GM04503 (cell line): ENCODE measurements at regions not wholly inside any gene's neighbourhood (a gene's known extent, or its start where the extent isn't known, plus 50 kb on each side); places are given as distances from the start of the nearest gene placed in this dataset.

Experiments
- DNase-seq: peaks from one replicate; pipeline ENCODE4 v3.0.0-alpha.2; 2012; ENCODE audit warnings: low read depth

DNA sequence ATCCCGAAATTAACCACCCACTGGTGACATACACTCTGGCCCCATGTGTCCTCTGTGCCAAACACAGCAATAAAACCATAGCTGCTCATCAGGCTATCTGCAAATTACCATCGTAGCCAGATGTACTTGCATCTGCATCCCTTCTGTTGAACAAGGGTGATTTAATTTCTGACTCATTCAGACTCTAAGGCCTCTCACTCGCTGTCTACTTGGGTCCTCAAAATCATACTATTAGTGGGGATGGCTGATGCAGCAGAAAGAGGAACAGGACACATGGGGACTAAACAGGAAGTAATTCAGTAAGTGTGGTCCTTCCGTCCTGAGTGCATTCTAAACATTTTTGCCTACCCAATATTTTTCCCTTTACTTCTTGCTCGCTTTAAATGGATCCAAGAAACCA is 2275.0 kb upstream of the PCDH20 start:
- DNase-seq: no peak

- no peak for DNase-seq
Measured at GRCh38 chr13:63684822-63685221, 2269.2 kb upstream of the PCDH20 start.

DNA sequence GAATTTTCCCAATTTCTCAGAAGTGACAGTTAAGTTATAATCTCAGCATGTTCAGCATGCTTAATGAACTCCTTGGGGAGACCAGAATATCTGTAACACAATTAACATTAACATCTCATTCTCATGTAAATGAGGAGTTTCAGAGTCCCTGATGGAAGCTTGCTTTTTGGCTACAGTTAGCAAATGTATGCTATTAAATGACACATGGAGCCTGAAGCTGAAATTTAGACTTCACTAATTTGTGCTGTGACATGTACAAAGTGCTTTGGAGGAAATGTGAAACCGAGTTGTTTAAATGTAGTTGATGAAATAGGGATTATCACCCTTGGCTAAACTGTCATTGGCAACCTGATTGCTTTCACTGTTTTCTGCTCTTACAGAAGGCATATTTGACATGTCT is 2265.1 kb upstream of the PCDH20 start:
- DNase-seq: no peak

DNA sequence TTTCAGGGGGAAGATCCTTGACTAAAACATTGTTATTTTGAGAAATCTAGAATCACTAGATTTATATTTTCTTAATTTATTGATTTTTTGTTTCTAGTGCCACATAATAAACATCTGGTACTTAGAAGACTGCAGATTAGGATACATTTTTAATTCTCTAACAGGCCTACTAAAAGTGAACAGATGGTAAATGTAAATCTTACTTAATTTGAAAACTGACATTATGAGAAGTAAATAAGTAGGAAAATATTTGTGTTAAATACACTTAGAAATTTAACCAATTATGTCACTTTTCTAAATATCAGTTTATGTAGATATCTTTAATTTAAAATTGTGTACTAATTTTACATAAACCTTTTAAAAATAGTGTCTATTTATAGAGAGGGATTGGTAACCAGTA is 2255.6 kb upstream of the PCDH20 start:
- DNase-seq: no peak

DNA sequence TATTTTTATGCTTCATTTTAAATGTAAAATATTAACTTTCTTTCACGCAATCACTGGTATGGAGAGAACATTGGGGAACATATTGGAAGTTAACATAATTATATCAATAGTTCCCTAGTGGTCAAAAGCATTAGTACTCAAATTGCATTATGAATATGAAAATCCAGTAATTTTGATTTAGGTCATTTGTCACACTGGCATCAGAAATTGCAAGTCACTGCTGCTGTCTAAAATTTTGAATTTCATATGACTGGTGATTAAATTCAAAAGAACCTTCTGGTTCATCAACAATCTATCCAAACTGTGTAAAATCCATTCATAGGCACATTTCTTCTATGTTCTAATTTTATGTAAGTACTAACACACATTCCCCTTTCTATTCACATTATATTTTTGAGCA is 2235.7 kb upstream of the PCDH20 start:
- no peak for DNase-seq

GRCh38 chr13:63643543-63643942 is 2227.9 kb upstream of the PCDH20 start:
- DNase-seq: no peak

DNA sequence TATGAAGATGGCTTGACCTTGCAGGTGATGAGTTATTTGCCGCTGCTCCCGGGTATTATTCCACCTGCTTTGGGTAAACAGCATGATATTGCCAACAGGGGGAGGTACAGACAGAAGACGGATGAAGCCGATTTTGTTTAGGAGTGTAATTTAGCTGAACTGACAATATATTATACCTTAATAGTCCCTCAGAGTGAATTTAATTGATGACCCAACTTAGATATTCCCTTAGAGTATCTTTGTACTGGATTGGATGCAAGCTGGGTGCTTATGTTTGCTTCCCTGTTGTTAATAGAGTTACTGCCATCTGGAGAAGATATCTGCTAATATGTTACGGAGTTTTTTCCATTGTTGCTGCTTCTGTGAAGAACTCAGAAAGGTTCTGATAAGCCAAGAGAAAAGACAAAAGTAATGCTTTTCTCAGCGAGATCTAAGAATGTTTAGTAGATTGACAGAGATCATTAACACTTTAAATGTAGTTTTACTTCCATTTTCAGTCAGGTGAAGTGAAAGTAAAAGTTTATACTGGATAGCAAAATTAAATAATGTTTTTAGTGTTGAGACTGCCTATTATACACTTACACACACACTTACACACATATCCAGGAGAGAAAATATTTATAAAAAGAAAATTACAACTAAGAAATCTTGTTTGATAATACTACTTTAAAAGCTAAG is 2220.8 kb upstream of the PCDH20 start:
- DNase-seq: no peak

DNA sequence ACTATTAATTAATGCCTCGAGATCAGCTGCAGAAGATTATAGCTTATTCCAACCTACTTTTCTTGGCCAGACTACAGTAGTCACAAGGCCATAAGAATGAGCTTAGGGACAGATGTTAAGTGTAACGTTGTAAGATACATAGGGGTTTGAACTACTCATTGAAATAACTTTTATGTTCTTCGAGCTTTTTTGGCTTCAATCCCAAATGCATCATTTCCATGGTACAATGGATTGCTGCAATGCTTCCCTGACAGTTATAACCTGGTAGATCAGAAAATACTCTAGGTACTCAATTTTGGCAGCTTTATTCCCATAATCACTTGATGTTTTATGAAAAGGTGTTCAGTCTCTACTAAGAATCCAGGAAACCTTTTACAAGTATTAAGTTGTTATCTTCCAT is 2216.7 kb upstream of the PCDH20 start:
- no peak for DNase-seq

- no peak for DNase-seq
Measured at GRCh38 chr13:63631006-63631405, 2215.4 kb upstream of the PCDH20 start.

DNA sequence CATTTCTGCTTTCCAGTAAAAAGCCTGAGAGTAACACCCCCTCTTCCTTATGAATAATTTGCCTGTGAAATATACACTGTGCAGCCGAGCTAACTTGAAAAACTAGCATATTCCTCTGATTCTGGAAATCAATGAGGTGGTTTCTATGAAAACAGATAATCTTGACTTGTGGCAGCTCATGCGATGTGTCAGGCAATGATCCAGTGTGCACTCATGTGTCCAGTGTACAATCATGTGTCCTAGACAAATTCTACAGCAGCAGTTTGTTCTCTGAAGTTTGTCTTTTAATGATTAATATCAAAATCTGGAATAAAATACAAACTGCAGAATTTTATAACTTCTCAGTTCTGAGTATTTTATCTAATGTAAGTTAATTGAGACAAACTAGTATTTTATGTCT is 2213.9 kb upstream of the PCDH20 start:
- no peak for DNase-seq

DNA sequence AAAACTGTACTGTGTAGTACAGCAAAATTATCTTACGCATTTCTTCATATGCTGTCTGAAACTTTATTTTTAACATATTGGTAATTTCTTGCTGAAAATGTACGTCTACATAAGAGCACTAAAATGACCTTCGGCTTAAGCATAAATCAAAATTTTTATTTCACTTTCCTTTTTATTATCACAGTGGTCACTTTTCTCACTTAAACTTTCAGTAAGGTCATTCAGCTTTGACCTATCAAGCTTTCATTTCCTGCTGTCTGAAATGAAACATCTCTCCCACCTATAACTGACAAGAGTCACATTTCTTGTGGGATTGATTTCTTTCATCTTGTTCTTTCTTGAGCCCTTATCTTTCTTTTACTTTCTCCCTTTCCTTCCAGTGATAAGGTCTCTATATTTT is 2212.7 kb upstream of the PCDH20 start:
- DNase-seq: no peak

DNA sequence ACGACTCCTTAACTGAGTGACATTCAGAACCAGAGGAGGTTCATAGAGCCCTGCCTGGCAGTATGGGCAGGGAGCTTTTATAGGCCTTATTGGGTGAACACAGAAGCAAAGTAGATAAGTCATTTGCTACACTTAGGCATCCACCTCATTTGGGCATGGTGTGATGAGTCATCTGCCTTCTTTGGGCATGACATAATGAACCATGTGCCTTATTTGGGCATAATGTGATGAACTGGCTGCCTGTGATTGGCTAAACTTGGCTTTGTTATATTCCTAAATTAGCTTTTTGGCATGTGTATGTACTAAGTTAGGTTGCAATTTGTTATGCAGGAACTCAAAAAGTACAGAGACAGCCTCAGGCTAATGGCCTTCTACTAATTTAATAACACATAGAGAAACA is 2210.2 kb upstream of the PCDH20 start:
- no peak for DNase-seq

DNA sequence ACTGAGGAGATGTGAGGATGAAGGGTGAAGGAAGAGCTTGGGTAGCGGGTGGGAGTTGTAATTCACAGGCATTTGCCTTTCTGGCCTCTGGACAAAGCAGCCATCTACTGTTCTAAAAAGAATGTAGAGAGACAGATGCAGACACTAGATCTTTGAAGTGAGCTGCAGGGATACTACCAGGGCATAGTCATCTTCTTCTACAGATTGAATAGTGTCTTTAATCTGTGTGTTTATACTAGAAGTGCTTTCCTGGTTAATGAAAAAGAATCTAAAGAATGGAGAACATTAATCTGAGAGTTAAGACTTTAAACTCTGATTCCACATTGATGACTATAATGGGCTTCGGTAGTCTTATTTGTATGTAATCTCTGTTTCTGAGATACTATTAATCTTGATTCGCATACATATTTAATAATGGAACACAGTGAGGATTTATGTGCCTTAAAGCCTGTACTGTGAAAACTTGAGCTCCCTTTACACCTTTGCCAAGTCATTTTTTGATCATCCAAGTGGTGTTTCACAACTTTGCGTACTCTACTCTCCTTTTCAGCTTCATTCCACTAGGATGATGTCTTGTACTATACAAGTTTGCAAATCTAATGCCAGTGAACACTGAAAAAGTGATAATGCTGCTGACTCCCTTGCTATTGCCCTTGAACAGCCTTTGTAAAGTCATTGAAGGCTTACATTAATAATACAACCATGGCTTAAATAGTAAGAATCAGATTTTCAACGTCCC is 2199.4 kb upstream of the PCDH20 start:
- DNase-seq: no peak

GRCh38 chr13:63607153-63607552 is 2191.5 kb upstream of the PCDH20 start:
- no peak for DNase-seq

DNA sequence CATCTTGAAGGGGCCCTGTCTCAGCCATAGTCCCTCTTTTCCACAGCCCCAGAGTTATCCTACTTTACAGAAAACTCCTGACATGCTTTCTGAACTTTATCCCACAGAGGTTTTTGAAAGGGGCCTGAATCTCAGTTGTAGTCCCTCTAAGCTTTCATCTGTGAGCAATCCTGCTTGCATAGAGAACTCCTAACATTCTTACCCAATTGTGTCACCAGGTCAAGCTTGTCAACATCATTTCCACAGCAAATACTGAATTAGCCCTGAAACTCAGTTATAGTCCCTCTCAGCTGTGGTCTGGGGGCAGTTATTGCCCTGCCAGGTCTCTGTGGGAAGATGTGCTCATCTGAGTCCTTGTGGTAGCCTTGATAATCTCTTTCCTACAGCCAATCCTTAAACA is 2190.3 kb upstream of the PCDH20 start:
- DNase-seq: no peak

- DNase-seq: no peak
Measured at GRCh38 chr13:63605403-63605802, 2189.8 kb upstream of the PCDH20 start.

GRCh38 chr13:63595811-63596210 is 2180.2 kb upstream of the PCDH20 start:
- DNase-seq: no peak

- DNase-seq: no peak
Measured at GRCh38 chr13:63586467-63586866, 2170.8 kb upstream of the PCDH20 start.

- DNase-seq: no peak
Measured at GRCh38 chr13:63578796-63579195, 2163.1 kb upstream of the PCDH20 start.

GRCh38 chr13:63567031-63567430 is 2151.4 kb upstream of the PCDH20 start:
- DNase-seq: no peak

DNA sequence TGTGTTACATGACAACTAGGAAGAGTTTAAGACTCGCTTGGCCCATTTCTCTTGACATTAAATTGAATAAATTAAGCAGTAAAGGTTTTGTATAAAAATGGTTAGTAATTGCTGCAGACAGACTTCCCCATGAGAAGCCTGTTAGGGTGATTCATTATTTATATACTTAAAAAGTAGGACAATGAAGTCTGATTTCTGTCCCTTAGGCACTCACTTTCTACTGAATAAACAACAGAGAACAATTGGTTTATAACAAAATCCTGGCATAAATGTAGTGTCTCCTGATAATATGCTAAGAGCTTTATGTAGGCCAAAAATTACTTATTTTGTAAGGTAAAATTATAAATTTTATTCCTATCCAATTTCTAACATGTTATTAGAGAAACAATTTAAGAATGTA is 2138.5 kb upstream of the PCDH20 start:
- no peak for DNase-seq

GRCh38 chr13:63551731-63552130 is 2136.1 kb upstream of the PCDH20 start:
- no peak for DNase-seq

GRCh38 chr13:63546524-63546923 is 2130.9 kb upstream of the PCDH20 start:
- DNase-seq: no peak

- no peak for DNase-seq
Measured at GRCh38 chr13:63542770-63543169, 2127.1 kb upstream of the PCDH20 start.
